ENCODE measurements at regions not wholly inside any gene's neighbourhood (a gene's known extent, or its start where the extent isn't known, plus 50 kb on each side); places are given as distances from the start of the nearest gene placed in this dataset.

DNA sequence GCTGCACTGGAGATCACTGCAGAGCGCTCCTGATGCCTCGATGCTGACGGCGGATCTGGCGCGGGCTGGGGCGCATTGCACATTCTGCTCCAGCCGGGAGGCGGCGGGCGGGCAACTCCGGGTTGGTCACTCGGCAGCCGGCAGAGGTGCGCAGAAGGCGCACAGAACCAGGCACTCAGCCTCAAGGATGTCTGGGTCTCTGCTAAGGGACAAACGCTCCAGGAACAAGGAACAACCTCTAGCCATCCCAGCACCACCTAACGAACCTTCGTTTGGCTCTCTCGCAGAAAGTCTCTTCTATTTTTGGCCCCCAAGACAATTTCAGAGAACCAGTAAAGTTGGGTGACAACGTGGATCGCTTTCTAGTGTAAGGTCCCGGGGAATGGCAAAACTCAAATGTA, 254.6 kb downstream of the OTUD1 start:
- intact Hi-C loops (cut with micrococcal nuclease), result no loop called here
- H4K20me1 ChIP-seq (replicated peaks; ENCODE audit: control insufficient read depth, extremely low read depth, insufficient read depth, low read length), result no peaks in the 10 kb centered on the region
- DNase-seq (ENCODE audit: low read depth, low spot score) (no peak), FAIRE-seq (no peak)
- H3K27ac ChIP-seq (ENCODE audit: insufficient read depth, low read depth, low read length), result no peak overlapping the region
- H3K9me1 ChIP-seq (replicated peaks; ENCODE audit: control insufficient read depth, extremely low read depth, insufficient read depth, low read length), result no peaks in the 10 kb centered on the region
- H3K4me2 ChIP-seq (ENCODE audit: insufficient read depth, low read length), result no peak overlapping the region
- no peaks in the 10 kb centered on the region for H3K79me2 ChIP-seq (ENCODE audit: control insufficient read depth, insufficient read depth, low read length)
- POLR2A ChIA-PET, result no interaction called here
- TF ChIP-seq, protein P1, sequence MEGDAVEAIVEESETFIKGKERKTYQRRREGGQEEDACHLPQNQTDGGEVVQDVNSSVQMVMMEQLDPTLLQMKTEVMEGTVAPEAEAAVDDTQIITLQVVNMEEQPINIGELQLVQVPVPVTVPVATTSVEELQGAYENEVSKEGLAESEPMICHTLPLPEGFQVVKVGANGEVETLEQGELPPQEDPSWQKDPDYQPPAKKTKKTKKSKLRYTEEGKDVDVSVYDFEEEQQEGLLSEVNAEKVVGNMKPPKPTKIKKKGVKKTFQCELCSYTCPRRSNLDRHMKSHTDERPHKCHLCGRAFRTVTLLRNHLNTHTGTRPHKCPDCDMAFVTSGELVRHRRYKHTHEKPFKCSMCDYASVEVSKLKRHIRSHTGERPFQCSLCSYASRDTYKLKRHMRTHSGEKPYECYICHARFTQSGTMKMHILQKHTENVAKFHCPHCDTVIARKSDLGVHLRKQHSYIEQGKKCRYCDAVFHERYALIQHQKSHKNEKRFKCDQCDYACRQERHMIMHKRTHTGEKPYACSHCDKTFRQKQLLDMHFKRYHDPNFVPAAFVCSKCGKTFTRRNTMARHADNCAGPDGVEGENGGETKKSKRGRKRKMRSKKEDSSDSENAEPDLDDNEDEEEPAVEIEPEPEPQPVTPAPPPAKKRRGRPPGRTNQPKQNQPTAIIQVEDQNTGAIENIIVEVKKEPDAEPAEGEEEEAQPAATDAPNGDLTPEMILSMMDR (IDR thresholded peaks at IDR 0.05; ENCODE audit: extremely low read depth in 1 of 2, insufficient read depth in 1 of 2, low read depth in 1 of 2, low read length in 2 of 2), result no peak
- no peak for TF ChIP-seq JUN (IDR thresholded peaks at IDR 0.05; ENCODE audit: borderline replicate concordance, insufficient read depth, insufficient read length, low read depth)
- no peak for TF ChIP-seq FOS (IDR thresholded peaks at IDR 0.05; ENCODE audit: borderline replicate concordance, insufficient read depth, low read length)
- BruUV-seq (replicated peaks), result no TSS peak
- no peak overlapping the region for H2AFZ ChIP-seq (ENCODE audit: low read depth, low read length)
- H3K27me3 ChIP-seq (ENCODE audit: control insufficient read depth in 2 of 2, insufficient read depth in 2 of 2, low read length in 2 of 2), result peaks cover 4 to 13% of the 10 kb centered on the region in 2 experiments
- H3K36me3 ChIP-seq (ENCODE audit: control insufficient read depth in 2 of 2, extremely low read depth in 1 of 2, insufficient read depth in 2 of 2, low read length in 2 of 2), result no peaks in the 10 kb centered on the region
- no peaks in the 10 kb centered on the region for H3K4me1 ChIP-seq (ENCODE audit: control insufficient read depth, extremely low read depth, insufficient read depth, low read length)
- dilution Hi-C loops (cut with MboI; ENCODE audit: extremely low pct_ligation_motif_present, low sequenced_read_pairs), result no loop called here
- no peaks in the 10 kb centered on the region for H3K9me3 ChIP-seq (replicated peaks; ENCODE audit: control insufficient read depth, insufficient read depth, low read length)
- CTCF ChIA-PET, result no interaction called here
- H3K9ac ChIP-seq (replicated peaks; ENCODE audit: extremely low read depth, insufficient read depth, low read length), result no peak overlapping the region
- no peak overlapping the region for H3K4me3 ChIP-seq (replicated peaks in 1 of 3; ENCODE audit: insufficient read depth in 1 of 3, low read depth in 1 of 3, low read length in 3 of 3)

DNA sequence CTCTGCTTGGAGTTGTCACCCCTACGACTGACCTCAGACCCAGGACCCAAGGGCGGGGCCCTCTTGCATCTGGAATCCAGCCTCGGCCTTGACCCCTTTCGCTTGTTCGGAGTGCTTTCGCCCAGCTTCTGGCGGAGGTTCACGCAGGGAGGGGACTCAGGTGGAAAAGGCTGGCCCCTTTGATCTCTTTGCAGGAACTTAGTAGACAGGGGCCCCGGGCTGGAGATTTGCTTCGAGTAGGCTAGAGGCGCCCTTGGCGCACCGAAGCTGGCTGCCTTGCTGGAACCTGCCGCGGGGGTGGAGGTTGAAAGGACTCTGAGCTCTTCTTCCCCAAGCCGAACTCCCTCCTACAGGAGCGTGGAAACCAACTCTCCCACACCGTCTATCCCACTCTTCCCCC, 255.1 kb downstream of the OTUD1 start:
- Histone ChIP-seq H3K9me1 (replicated peaks; ENCODE audit: control insufficient read depth, extremely low read depth, insufficient read depth, low read length) (no peaks in the 10 kb centered on the region), H3K9ac (replicated peaks; ENCODE audit: extremely low read depth, insufficient read depth, low read length) (no peak overlapping the region), H3K79me2 (ENCODE audit: control insufficient read depth, insufficient read depth, low read length) (no peaks in the 10 kb centered on the region), H3K27me3 (ENCODE audit: control insufficient read depth in 2 of 2, insufficient read depth in 2 of 2, low read length in 2 of 2) (peaks cover 4 to 13% of the 10 kb centered on the region in 2 experiments), H3K4me2 (ENCODE audit: insufficient read depth, low read length) (no peak overlapping the region), H4K20me1 (replicated peaks; ENCODE audit: control insufficient read depth, extremely low read depth, insufficient read depth, low read length) (no peaks in the 10 kb centered on the region), H3K4me3 (replicated peaks in 1 of 3; ENCODE audit: insufficient read depth in 1 of 3, low read depth in 1 of 3, low read length in 3 of 3) (no peak overlapping the region), H3K36me3 (ENCODE audit: control insufficient read depth in 2 of 2, extremely low read depth in 1 of 2, insufficient read depth in 2 of 2, low read length in 2 of 2) (no peaks in the 10 kb centered on the region), H3K9me3 (replicated peaks; ENCODE audit: control insufficient read depth, insufficient read depth, low read length) (no peaks in the 10 kb centered on the region), H3K4me1 (ENCODE audit: control insufficient read depth, extremely low read depth, insufficient read depth, low read length) (no peaks in the 10 kb centered on the region), H2AFZ (ENCODE audit: low read depth, low read length) (no peak overlapping the region), H3K27ac (ENCODE audit: insufficient read depth, low read depth, low read length) (no peak overlapping the region)
- dilution Hi-C loops (cut with MboI; ENCODE audit: extremely low pct_ligation_motif_present, low sequenced_read_pairs), result no loop called here
- CTCF ChIA-PET, result no interaction called here
- intact Hi-C loops (cut with micrococcal nuclease), result no loop called here
- DNase-seq (ENCODE audit: low read depth, low spot score), result no peak
- TF ChIP-seq JUN (IDR thresholded peaks at IDR 0.05; ENCODE audit: borderline replicate concordance, insufficient read depth, insufficient read length, low read depth) (no peak), MYC (IDR thresholded peaks at IDR 0.05; ENCODE audit: low read depth, low read length) (no peak), EZH2 (IDR thresholded peaks at IDR 0.05; ENCODE audit: borderline replicate concordance, low read depth, low read length, severe bottlenecking) (no peak), POLR2AphosphoS5 (IDR thresholded peaks at IDR 0.05; ENCODE audit: insufficient read depth, low read depth, low read length) (no peak), GATA2 (IDR thresholded peaks at IDR 0.05; ENCODE audit: insufficient read depth, insufficient read length, low read depth, low read length) (no peak), FOS (IDR thresholded peaks at IDR 0.05; ENCODE audit: borderline replicate concordance, insufficient read depth, low read length) (no peak), POLR2A (IDR thresholded peaks at IDR 0.05; ENCODE audit: low read depth, low read length) (no peak)
- TF ChIP-seq, protein P2, sequence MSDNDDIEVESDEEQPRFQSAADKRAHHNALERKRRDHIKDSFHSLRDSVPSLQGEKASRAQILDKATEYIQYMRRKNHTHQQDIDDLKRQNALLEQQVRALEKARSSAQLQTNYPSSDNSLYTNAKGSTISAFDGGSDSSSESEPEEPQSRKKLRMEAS (IDR thresholded peaks at IDR 0.05; ENCODE audit: insufficient read depth, insufficient read length), result no peak
- TF ChIP-seq, protein P1 (IDR thresholded peaks at IDR 0.05; ENCODE audit: extremely low read depth in 1 of 2, insufficient read depth in 1 of 2, low read depth in 1 of 2, low read length in 2 of 2), result no peak
- no peak for FAIRE-seq
- POLR2A ChIA-PET, result no interaction called here
- no TSS peak for BruUV-seq (replicated peaks)
